ENCODE measurements at regions not wholly inside any gene's neighbourhood (a gene's known extent, or its start where the extent isn't known, plus 50 kb on each side); places are given as distances from the start of the nearest gene placed in this dataset.

DNA sequence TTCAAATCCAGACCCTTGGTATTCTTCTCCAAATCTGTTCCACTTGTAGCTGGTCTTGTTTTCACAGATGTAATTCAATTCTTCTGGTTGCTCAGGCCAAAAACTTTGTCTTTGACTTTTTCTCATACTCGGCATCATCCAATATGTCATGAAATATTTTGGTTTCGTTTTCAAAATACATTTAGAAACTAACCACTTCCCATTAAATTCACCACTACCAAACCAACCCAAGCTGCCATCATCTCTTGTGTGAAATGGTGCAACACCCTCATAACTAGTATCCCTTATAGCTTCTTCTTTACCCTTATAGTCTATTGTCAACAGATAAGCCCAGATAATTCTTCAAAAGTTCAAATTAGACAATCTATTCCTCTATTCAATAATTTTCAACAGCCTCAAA is 192.1 kb downstream of the PRR32 start:
- Histone ChIP-seq H3K4me1 (ENCODE audit: insufficient read depth, low read length) (no peaks in the 10 kb centered on the region), H3K4me2 (ENCODE audit: insufficient read depth, low read length) (no peak overlapping the region), H3K27ac (ENCODE audit: low read length) (no peak overlapping the region), H4K20me1 (ENCODE audit: insufficient read depth, low read length) (no peaks in the 10 kb centered on the region), H3K36me3 (ENCODE audit: insufficient read depth, low read length) (no peaks in the 10 kb centered on the region), H2AFZ (ENCODE audit: low read depth, low read length) (no peak overlapping the region), H3K9me3 (ENCODE audit: insufficient read depth, low read length, severe bottlenecking) (no peaks in the 10 kb centered on the region), H3K79me2 (ENCODE audit: insufficient read depth, low read length) (no peaks in the 10 kb centered on the region), H3K9ac (ENCODE audit: low read depth, low read length) (no peak overlapping the region), H3K4me3 (ENCODE audit: low read depth in 1 of 2, low read length in 2 of 2) (no peak overlapping the region), H3K27me3 (ENCODE audit: insufficient read depth, low read length, poor library complexity) (no peaks in the 10 kb centered on the region)
- DNase-seq, result no peak
- TF ChIP-seq, protein P1, sequence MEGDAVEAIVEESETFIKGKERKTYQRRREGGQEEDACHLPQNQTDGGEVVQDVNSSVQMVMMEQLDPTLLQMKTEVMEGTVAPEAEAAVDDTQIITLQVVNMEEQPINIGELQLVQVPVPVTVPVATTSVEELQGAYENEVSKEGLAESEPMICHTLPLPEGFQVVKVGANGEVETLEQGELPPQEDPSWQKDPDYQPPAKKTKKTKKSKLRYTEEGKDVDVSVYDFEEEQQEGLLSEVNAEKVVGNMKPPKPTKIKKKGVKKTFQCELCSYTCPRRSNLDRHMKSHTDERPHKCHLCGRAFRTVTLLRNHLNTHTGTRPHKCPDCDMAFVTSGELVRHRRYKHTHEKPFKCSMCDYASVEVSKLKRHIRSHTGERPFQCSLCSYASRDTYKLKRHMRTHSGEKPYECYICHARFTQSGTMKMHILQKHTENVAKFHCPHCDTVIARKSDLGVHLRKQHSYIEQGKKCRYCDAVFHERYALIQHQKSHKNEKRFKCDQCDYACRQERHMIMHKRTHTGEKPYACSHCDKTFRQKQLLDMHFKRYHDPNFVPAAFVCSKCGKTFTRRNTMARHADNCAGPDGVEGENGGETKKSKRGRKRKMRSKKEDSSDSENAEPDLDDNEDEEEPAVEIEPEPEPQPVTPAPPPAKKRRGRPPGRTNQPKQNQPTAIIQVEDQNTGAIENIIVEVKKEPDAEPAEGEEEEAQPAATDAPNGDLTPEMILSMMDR (IDR thresholded peaks at IDR 0.05; ENCODE audit: borderline replicate concordance, extremely low read depth, low read length, poor library complexity, severe bottlenecking), result no peak
- no peak for TF ChIP-seq EZH2 (IDR thresholded peaks at IDR 0.05; ENCODE audit: borderline replicate concordance, low read depth, low read length, severe bottlenecking)
- no peak for ATAC-seq (ENCODE audit: insufficient read depth, low read depth)

DNA sequence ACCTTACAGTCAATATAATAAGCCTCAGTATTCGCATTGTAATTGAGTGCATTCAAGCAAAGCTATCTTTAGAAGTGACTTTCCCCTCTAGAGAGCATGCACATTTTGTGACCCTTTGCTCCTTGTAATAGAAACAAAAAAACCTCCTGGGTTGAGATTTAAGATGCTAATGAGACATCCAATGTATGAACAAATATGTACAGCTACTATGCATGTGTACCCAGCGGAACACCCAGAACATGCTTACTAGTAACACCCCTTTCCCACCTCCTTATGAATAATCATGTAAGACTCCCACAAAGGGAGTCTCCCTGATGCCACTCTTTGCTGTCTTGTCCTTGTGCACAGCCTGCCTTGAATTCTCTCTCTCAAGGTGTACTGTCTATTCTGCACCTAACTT is 205.5 kb downstream of the PRR32 start:
- no peak overlapping the region for H3K27ac ChIP-seq (ENCODE audit: low read length)
- no peak overlapping the region for H3K4me3 ChIP-seq (ENCODE audit: low read depth in 1 of 2, low read length in 2 of 2)
- H3K36me3 ChIP-seq (ENCODE audit: insufficient read depth, low read length), result no peaks in the 10 kb centered on the region
- TF ChIP-seq, protein P1 (IDR thresholded peaks at IDR 0.05; ENCODE audit: borderline replicate concordance, extremely low read depth, low read length, poor library complexity, severe bottlenecking), result no peak
- no peak for TF ChIP-seq EZH2 (IDR thresholded peaks at IDR 0.05; ENCODE audit: borderline replicate concordance, low read depth, low read length, severe bottlenecking)
- DNase-seq (no peak), ATAC-seq (ENCODE audit: insufficient read depth, low read depth) (no peak)
- no peak overlapping the region for H3K9ac ChIP-seq (ENCODE audit: low read depth, low read length)
- no peaks in the 10 kb centered on the region for H3K27me3 ChIP-seq (ENCODE audit: insufficient read depth, low read length, poor library complexity)
- no peak overlapping the region for H2AFZ ChIP-seq (ENCODE audit: low read depth, low read length)
- no peaks in the 10 kb centered on the region for H3K9me3 ChIP-seq (ENCODE audit: insufficient read depth, low read length, severe bottlenecking)
- no peaks in the 10 kb centered on the region for H4K20me1 ChIP-seq (ENCODE audit: insufficient read depth, low read length)
- H3K4me2 ChIP-seq (ENCODE audit: insufficient read depth, low read length), result no peak overlapping the region
- no peaks in the 10 kb centered on the region for H3K4me1 ChIP-seq (ENCODE audit: insufficient read depth, low read length)
- no peaks in the 10 kb centered on the region for H3K79me2 ChIP-seq (ENCODE audit: insufficient read depth, low read length)

DNA sequence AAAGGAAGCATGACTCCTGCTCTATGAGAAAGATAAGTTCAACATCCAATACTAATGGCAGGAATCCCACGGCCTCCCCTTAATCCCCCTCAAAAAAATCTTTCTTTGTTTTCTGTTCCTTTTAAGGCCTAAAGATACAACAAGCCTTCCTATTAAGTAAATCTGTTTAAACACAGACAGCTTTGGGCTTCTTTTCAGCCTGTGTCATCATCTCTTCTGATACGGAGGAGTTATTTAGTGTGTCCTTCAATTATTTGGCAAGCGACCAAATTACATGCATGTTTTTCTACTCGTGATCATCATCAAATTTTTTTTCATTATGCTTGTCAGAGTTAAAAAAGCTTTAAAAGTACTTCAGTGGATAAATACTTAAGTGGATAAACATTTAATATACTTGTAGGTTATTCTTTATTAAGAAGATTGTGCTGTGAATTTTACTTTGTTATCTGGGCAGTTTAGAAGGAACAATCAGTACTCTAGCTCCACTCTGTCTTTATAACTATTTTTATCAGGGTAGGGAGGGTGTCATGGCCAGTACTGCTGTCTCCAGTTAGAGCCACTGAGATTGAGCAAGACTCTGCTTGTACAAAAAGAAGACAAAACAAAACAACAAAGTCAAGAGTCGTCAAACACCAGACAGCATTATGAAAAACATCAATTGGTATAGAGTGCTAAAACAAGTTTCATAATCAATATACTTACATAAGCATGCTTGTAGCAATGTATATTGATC is 210.7 kb downstream of the PRR32 start:
- Histone ChIP-seq H3K36me3 (ENCODE audit: insufficient read depth, low read length) (no peaks in the 10 kb centered on the region), H3K27me3 (ENCODE audit: insufficient read depth, low read length, poor library complexity) (no peaks in the 10 kb centered on the region), H3K9ac (ENCODE audit: low read depth, low read length) (no peak overlapping the region), H4K20me1 (ENCODE audit: insufficient read depth, low read length) (no peaks in the 10 kb centered on the region), H3K9me3 (ENCODE audit: insufficient read depth, low read length, severe bottlenecking) (no peaks in the 10 kb centered on the region), H3K4me2 (ENCODE audit: insufficient read depth, low read length) (no peak overlapping the region), H3K27ac (ENCODE audit: low read length) (no peak overlapping the region), H3K4me3 (ENCODE audit: low read depth in 1 of 2, low read length in 2 of 2) (no peak overlapping the region), H3K79me2 (ENCODE audit: insufficient read depth, low read length) (no peaks in the 10 kb centered on the region), H3K4me1 (ENCODE audit: insufficient read depth, low read length) (no peaks in the 10 kb centered on the region), H2AFZ (ENCODE audit: low read depth, low read length) (no peak overlapping the region)
- TF ChIP-seq, protein P1 (IDR thresholded peaks at IDR 0.05; ENCODE audit: borderline replicate concordance, extremely low read depth, low read length, poor library complexity, severe bottlenecking), result no peak
- no peak for TF ChIP-seq EZH2 (IDR thresholded peaks at IDR 0.05; ENCODE audit: borderline replicate concordance, low read depth, low read length, severe bottlenecking)
- ATAC-seq (ENCODE audit: insufficient read depth, low read depth) (no peak), DNase-seq (no peak)

Measured in DND-41 (cell line).